Lung (tissue), 11 donors: ENCODE measurements at regions not wholly inside any gene's neighbourhood (a gene's known extent, or its start where the extent isn't known, plus 50 kb on each side); places are given as distances from the start of the nearest gene placed in this dataset.

ENCODE experiments used
- ATAC-seq: fragments of 200-7000 bp; cut with Tn5 transposase; one replicate; pipeline ENCODE4 v1.9.1; 2020; ENCODE audit warnings: moderate number of reproducible peaks; ENCODE audit not compliant: insufficient read depth, low FRiP score
- DNase-seq, 3 donors: peaks; one replicate each; pipeline ENCODE4 v3.0.0-alpha.2; 2013 to 2017
- H3K27ac ChIP-seq, 2 donors: one replicate each; pipeline ENCODE4 v1.5.1; 2013; ENCODE audit warnings: mild to moderate bottlenecking in 2 of 2, moderate library complexity in 2 of 2, control low read depth in 1 of 2, inconsistent platforms in 1 of 2, low read depth in 1 of 2, low read length in 1 of 2
- H3K27me3 ChIP-seq, 3 donors: one replicate each; pipeline ENCODE4 v1.5.1; 2013; ENCODE audit warnings: low read length in 2 of 3; ENCODE audit not compliant: control insufficient read depth in 3 of 3, insufficient read depth in 3 of 3
- H3K36me3 ChIP-seq, 4 donors: one replicate each; pipeline ENCODE4 v1.5.1; 2013; ENCODE audit warnings: low read length in 4 of 4, mild to moderate bottlenecking in 1 of 4, moderate library complexity in 1 of 4; ENCODE audit not compliant: control insufficient read depth in 4 of 4, insufficient read depth in 4 of 4
- H3K4me1 ChIP-seq, 5 donors: one replicate each; pipeline ENCODE4 v1.5.1; 2013; ENCODE audit warnings: low read length in 5 of 5, mild to moderate bottlenecking in 2 of 5, moderate library complexity in 1 of 5; ENCODE audit not compliant: control insufficient read depth in 5 of 5, insufficient read depth in 5 of 5
- H3K4me3 ChIP-seq: one replicate; pipeline ENCODE4 v1.5.1; 2013; ENCODE audit warnings: mild to moderate bottlenecking, control low read depth, moderate library complexity
- H3K9ac ChIP-seq, 2 donors: one replicate each; pipeline ENCODE4 v1.5.1; 2013; ENCODE audit warnings: low read length in 2 of 2, control low read depth in 1 of 2; ENCODE audit not compliant: insufficient read depth in 1 of 2
- H3K9me3 ChIP-seq, 4 donors: one replicate each; pipeline ENCODE4 v1.5.1; 2013; ENCODE audit warnings: low read length in 3 of 4, mild to moderate bottlenecking in 1 of 4, moderate library complexity in 1 of 4; ENCODE audit not compliant: control insufficient read depth in 4 of 4, insufficient read depth in 3 of 4
- CTCF ChIP-seq: IDR thresholded peaks from 2 replicates; pipeline ENCODE4 v1.5.1; 2012; ENCODE audit warnings: mild to moderate bottlenecking; ENCODE audit errors: control extremely low read depth, extremely low read depth
- WGBS, 2 donors: extraction: QIAGEN DNeasy Blood & Tissue Kit; methylation state at CpG; one replicate each; pipeline ENCODE4 v1.1.7; 2013; 5-methylcytosine and 5-hydroxymethylcytosine counted together
- donor health status: control.
- donor health status: control.
- donor health status: Bipolar disorder and iron deficiency.
- donor health status: healthy.
- donor health status: DM: yes; HTN: yes; CAD: no.

- WGBS, 2 donors: 45 to 65% methylated on average over 5 of the region's 5 CpGs
- DNase-seq: peak; percentile 18 to 60 (median 42)
These were observed 133.7 kb downstream of the NMUR2 start for GRCh38 chr5:152271420-152271819.

GRCh38 chr5:152270096-152270495 lies 135.0 kb downstream of the NMUR2 start:
- TF ChIP-seq CTCF: no peak
- no peak overlapping the region for H3K27ac ChIP-seq
- DNase-seq: peak in 2 of 3 donors; percentile 23 to 69

More at GRCh38 chr5:152271420-152271819, 133.7 kb downstream of the NMUR2 start:
- no peak for ATAC-seq
- Histone ChIP-seq H3K4me1 (peaks cover 0 to 4% (median 0%) of the 10 kb centered on the region in 5 donors), H3K27me3 (peaks cover 0 to 2% (median 0%) of the 10 kb centered on the region in 3 donors), H3K9me3 (no peaks in the 10 kb centered on the region), H3K27ac (no peak overlapping the region), H3K4me3 (no peak overlapping the region), H3K36me3 (no peaks in the 10 kb centered on the region), H3K9ac (no peak overlapping the region)
- no peak for TF ChIP-seq CTCF

GRCh38 chr5:152269533-152269932 lies 135.5 kb downstream of the NMUR2 start:
- no peak for DNase-seq
- no peak for TF ChIP-seq CTCF
- no peak overlapping the region for H3K9ac ChIP-seq
- H3K36me3 ChIP-seq: no peaks in the 10 kb centered on the region
- WGBS, 2 donors: 69 to 76% methylated on average over 1 of the region's 1 CpG
- peaks cover 0 to 2% (median 0%) of the 10 kb centered on the region in 3 donors for H3K27me3 ChIP-seq
- H3K27ac ChIP-seq: no peak overlapping the region
- no peaks in the 10 kb centered on the region for H3K9me3 ChIP-seq
- no peak overlapping the region for H3K4me3 ChIP-seq
- no peak for ATAC-seq
- peaks cover 0 to 4% (median 0%) of the 10 kb centered on the region in 5 donors for H3K4me1 ChIP-seq

More at GRCh38 chr5:152270096-152270495, 135.0 kb downstream of the NMUR2 start:
- ATAC-seq: no peak
- no peak overlapping the region for H3K4me3 ChIP-seq
- 65 to 75% methylated on average over 2 of the region's 2 CpGs for WGBS, 2 donors
- no peak overlapping the region for H3K9ac ChIP-seq
- H3K27me3 ChIP-seq: peaks cover 0 to 2% (median 0%) of the 10 kb centered on the region in 3 donors
- H3K4me1 ChIP-seq: peaks cover 0 to 4% (median 0%) of the 10 kb centered on the region in 5 donors
- H3K36me3 ChIP-seq: no peaks in the 10 kb centered on the region
- H3K9me3 ChIP-seq: no peaks in the 10 kb centered on the region

GRCh38 chr5:152264645-152265254 lies 140.3 kb downstream of the NMUR2 start:
- 60 to 70% methylated on average over 5 of the region's 5 CpGs for WGBS, 2 donors
- Histone ChIP-seq H3K4me1 (no peaks in the 10 kb centered on the region), H3K4me3 (no peak overlapping the region), H3K27me3 (peaks cover 0 to 2% (median 0%) of the 10 kb centered on the region in 3 donors), H3K9me3 (peaks cover 0 to 5% (median 0%) of the 10 kb centered on the region in 4 donors), H3K36me3 (no peaks in the 10 kb centered on the region), H3K9ac (no peak overlapping the region), H3K27ac (no peak overlapping the region)
- no peak for TF ChIP-seq CTCF
- DNase-seq (no peak), ATAC-seq (no peak)
